Common myeloid progenitor, CD34-positive (primary cell): ENCODE measurements at regions not wholly inside any gene's neighbourhood (a gene's known extent, or its start where the extent isn't known, plus 50 kb on each side); places are given as distances from the start of the nearest gene placed in this dataset.
"Not testable (repeated sequence)": the region's sequence is repeated elsewhere in the genome, so short reads cannot be mapped to it uniquely, and the experiment has no call there.

Source experiments
- CTCF ChIA-PET: fragments of 350-600 bp; sonication (Branson Sonifier 250); formaldehyde crosslinking; loops from one replicate; lab custom pipeline; 2021; ENCODE audit warnings: antibody characterized with exemption; lab: Charles Lee
- POLR2A ChIA-PET: fragments of 350-600 bp; sonication (Branson Sonifier 250); formaldehyde crosslinking; loops from one replicate; lab custom pipeline; 2021; ENCODE audit warnings: antibody characterized with exemption; lab: Charles Lee
- DNase-seq, 3 donors: peaks; one replicate each; pipeline versions ENCODE4 v3.0.0 to v3.0.0-alpha.2; 2013
- H3K27ac ChIP-seq, 2 experiments: 1 replicate in 1 of 2; 2 replicates in 1 of 2; pipeline ENCODE4 v1.7.0; 2013; ENCODE audit warnings: inconsistent platforms in 2 of 2, low read length in 2 of 2, mild to moderate bottlenecking in 2 of 2, low read depth in 1 of 2, moderate library complexity in 1 of 2; ENCODE audit not compliant: severe bottlenecking in 2 of 2, insufficient read depth in 1 of 2, poor library complexity in 1 of 2
- H3K27me3 ChIP-seq, 5 experiments: replicated peaks in 2 of 5; 1 replicate in 3 of 5; 2 replicates in 2 of 5; pipeline versions ENCODE4 v1.6.1 to v1.7.0; 2013; ENCODE audit warnings: low read length in 4 of 5, mild to moderate bottlenecking in 2 of 5, moderate library complexity in 2 of 5, inconsistent platforms in 1 of 5; ENCODE audit not compliant: insufficient read depth in 5 of 5, control insufficient read depth in 4 of 5
- H3K36me3 ChIP-seq, 4 experiments: 1 replicate in 2 of 4; 2 replicates in 2 of 4; pipeline versions ENCODE4 v1.6.1 to v1.7.0; 2013; ENCODE audit warnings: low read length in 3 of 4, control low read depth in 1 of 4, mild to moderate bottlenecking in 1 of 4; ENCODE audit not compliant: control insufficient read depth in 4 of 4, insufficient read depth in 4 of 4
- H3K4me1 ChIP-seq, 4 experiments: 1 replicate in 3 of 4; 2 replicates in 1 of 4; pipeline versions ENCODE4 v1.6.1 to v1.7.1; 2013; ENCODE audit warnings: low read length in 3 of 4, mild to moderate bottlenecking in 3 of 4, control low read depth in 1 of 4, inconsistent platforms in 1 of 4, moderate library complexity in 1 of 4; ENCODE audit not compliant: control insufficient read depth in 4 of 4, insufficient read depth in 4 of 4; ENCODE audit errors: control extremely low read depth in 1 of 4
- H3K4me3 ChIP-seq, 7 experiments: 1 replicate in 4 of 7; 2 replicates in 3 of 7; pipeline versions ENCODE4 v1.5.1 to v1.7.0; 2013; ENCODE audit warnings: mild to moderate bottlenecking in 7 of 7, low read length in 6 of 7, moderate library complexity in 6 of 7, inconsistent platforms in 2 of 7, low read depth in 2 of 7, control low read depth in 1 of 7; ENCODE audit not compliant: insufficient read depth in 4 of 7, control insufficient read depth in 1 of 7; ENCODE audit errors: extremely low read depth in 1 of 7
- H3K9me3 ChIP-seq, 5 experiments: 1 replicate in 4 of 5; 2 replicates in 1 of 5; pipeline versions ENCODE4 v1.6.1 to v1.7.1; 2013; ENCODE audit warnings: low read length in 4 of 5, mild to moderate bottlenecking in 2 of 5, inconsistent platforms in 1 of 5, low read depth in 1 of 5, moderate library complexity in 1 of 5; ENCODE audit not compliant: control insufficient read depth in 4 of 5, insufficient read depth in 2 of 5; ENCODE audit errors: control extremely low read depth in 1 of 5
- WGBS: methylation state at CpG from one replicate; pipeline ENCODE4 v1.1.5; 2013; ENCODE audit not compliant: insufficient coverage; 5-methylcytosine and 5-hydroxymethylcytosine counted together

DNA sequence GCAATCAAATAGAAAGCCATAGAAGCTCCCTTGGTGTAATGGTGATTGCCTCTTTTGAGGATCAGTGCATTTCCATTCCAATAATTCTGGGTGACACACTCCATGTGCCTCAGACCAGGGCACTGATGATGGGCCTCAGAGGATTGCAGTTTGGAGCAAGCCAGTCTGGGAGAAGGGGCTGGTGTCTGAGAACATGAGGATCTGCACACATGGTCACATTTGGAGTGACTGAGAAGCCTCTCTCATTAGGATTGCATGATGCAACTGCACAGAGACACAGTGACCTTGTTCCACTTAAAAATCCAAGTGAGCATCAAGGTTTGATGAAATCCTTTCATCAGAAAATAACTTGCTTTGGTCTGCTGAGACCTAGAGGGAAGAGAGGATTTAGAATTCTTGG is 216.4 kb downstream of the ANKRD30B start:
- H3K27ac ChIP-seq: no peak overlapping the region
- no peak overlapping the region for H3K4me3 ChIP-seq
- peaks cover 0 to 10% (median 0%) of the 10 kb centered on the region in 5 experiments for H3K9me3 ChIP-seq
- no peak for DNase-seq
- CTCF ChIA-PET: no interaction called here
- H3K27me3 ChIP-seq: no peaks in the 10 kb centered on the region
- H3K36me3 ChIP-seq: no peaks in the 10 kb centered on the region
- POLR2A ChIA-PET: no interaction called here
- H3K4me1 ChIP-seq: no peaks in the 10 kb centered on the region

- H3K4me3 ChIP-seq, DNase-seq, H3K4me1 ChIP-seq, H3K27me3 ChIP-seq, H3K36me3 ChIP-seq, H3K27ac ChIP-seq, CTCF ChIA-PET, H3K9me3 ChIP-seq, POLR2A ChIA-PET: not testable (repeated sequence)
- WGBS: 97% methylated on average over 3 of the region's 4 CpGs
These were observed 217.0 kb downstream of the ANKRD30B start for GRCh38 chr18:14964976-14965375.

DNA sequence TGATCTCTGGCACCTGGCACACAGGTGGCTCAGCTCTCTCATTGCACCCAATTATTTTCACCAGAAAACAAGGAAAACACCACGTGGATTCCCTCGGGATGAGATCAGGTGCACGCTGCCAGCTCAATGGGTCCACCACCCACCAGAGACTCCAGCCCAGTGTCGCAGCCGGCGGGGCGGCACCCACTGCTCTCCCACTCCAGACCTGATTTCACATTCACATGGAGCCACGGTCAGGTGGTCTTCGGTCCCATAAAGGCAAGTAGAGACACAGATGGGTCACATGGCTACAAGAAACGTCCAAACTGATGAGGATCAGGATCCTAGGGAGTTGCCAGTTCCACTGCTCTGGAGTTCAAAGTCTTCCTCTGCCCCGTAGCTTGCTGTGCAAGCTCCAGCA is 217.6 kb downstream of the ANKRD30B start:
- ChIA-PET CTCF (no interaction called here), POLR2A (no interaction called here)
- no peak for DNase-seq
- H3K4me3 ChIP-seq: no peak overlapping the region
- no peaks in the 10 kb centered on the region for H3K27me3 ChIP-seq
- no peaks in the 10 kb centered on the region for H3K4me1 ChIP-seq
- 91% methylated on average over 10 of the region's 11 CpGs for WGBS
- peaks cover 0 to 10% (median 0%) of the 10 kb centered on the region in 5 experiments for H3K9me3 ChIP-seq
- no peak overlapping the region for H3K27ac ChIP-seq
- no peaks in the 10 kb centered on the region for H3K36me3 ChIP-seq

- DNase-seq, CTCF ChIA-PET, POLR2A ChIA-PET, H3K9me3 ChIP-seq, H3K4me3 ChIP-seq, H3K36me3 ChIP-seq, H3K4me1 ChIP-seq, H3K27ac ChIP-seq, H3K27me3 ChIP-seq: not testable (repeated sequence)
- WGBS: 100% methylated on average over 1 of the region's 3 CpGs
These were observed 219.3 kb downstream of the ANKRD30B start for GRCh38 chr18:14967246-14967645.

DNA sequence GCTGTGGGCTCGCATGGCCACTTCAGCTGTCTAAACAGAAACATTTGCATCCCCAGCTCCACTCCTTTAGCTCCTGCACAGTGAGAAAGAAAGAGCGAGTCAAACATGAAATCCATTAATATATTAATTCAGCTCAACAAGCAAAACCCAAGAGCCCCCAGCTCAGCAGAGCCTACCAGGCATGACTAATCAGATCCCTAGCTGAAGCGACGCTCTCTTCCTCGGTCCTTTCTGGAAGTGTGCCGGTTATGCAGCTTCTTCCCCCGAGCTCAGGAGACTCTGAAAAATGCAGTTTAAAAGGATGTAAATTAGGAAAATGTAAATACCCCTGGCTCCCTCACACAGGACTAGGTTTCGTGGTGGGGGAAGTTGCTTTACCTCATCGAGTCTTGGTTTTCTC is 221.5 kb downstream of the ANKRD30B start:
- 54% methylated on average over 2 of the region's 9 CpGs for WGBS

GRCh38 chr18:14970027-14970426 is 222.1 kb downstream of the ANKRD30B start:
- CTCF ChIA-PET: interaction anchor here (0.6 kb wide), 1 partner anchor 281 kb away, joined by 3 read pairs; no protein-coding TSS in a partner anchor

More for the DNA sequence above, 221.5 kb downstream of the ANKRD30B start:
- Histone ChIP-seq H3K27me3 (no peaks in the 10 kb centered on the region), H3K4me1 (no peaks in the 10 kb centered on the region), H3K4me3 (no peak overlapping the region), H3K9me3 (no peaks in the 10 kb centered on the region), H3K36me3 (no peaks in the 10 kb centered on the region), H3K27ac (no peak overlapping the region)
- no peak for DNase-seq
- POLR2A ChIA-PET: no interaction called here
- CTCF ChIA-PET: no interaction called here

DNA sequence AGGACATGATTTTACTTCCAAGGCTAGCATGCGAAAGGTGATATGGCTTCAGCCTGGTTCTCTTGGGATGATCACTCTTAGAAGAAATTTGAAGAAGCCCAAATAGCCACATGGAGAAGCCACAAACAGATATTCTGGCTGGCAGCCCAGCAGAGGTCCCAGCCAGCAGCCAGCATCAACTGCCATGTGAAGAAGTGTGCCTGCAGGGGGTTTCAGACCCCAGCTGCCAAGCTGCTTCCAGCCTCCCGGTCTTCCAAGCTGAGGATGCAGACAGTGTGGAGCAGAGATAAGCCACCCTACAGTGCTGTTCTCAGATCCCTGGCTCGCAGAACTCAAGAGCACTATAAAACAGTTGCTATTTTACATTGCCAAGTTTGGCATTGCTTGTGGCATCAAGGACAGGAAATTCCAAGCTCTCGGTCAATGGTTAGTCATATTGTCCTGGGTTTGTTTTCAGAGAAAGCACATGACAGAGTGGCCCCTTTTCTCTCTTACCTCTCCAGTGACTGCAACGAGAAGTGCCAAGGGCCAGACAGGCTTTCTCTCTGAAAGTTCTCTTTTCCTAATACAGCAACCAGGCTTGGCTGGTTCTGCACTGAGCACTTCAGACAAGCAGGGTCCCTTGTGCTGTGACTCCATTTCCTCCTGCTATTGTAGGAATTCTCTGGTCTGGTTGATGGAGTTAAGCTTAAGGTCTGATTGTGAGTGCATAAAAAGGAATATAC is 223.7 kb downstream of the ANKRD30B start:
- POLR2A ChIA-PET: no interaction called here
- Histone ChIP-seq H3K4me1 (no peaks in the 10 kb centered on the region), H3K27ac (no peak overlapping the region), H3K27me3 (no peaks in the 10 kb centered on the region), H3K36me3 (no peaks in the 10 kb centered on the region), H3K4me3 (no peak overlapping the region), H3K9me3 (no peaks in the 10 kb centered on the region)
- CTCF ChIA-PET: no interaction called here
- WGBS: 90% methylated on average over 4 of the region's 5 CpGs
- no peak for DNase-seq

More at GRCh38 chr18:14970027-14970426, 222.1 kb downstream of the ANKRD30B start:
- no peak for DNase-seq
- Histone ChIP-seq H3K4me1 (no peaks in the 10 kb centered on the region), H3K27ac (no peak overlapping the region), H3K4me3 (no peak overlapping the region), H3K27me3 (no peaks in the 10 kb centered on the region), H3K36me3 (no peaks in the 10 kb centered on the region), H3K9me3 (no peaks in the 10 kb centered on the region)
- 100% methylated on average over 5 of the region's 5 CpGs for WGBS
- POLR2A ChIA-PET: no interaction called here
